Left lung (tissue), 4 donors: ENCODE measurements at regions not wholly inside any gene's neighbourhood (a gene's known extent, or its start where the extent isn't known, plus 50 kb on each side); places are given as distances from the start of the nearest gene placed in this dataset.

Experiments used
- ATAC-seq: fragments of 200-7000 bp; cut with Tn5 transposase; one replicate; pipeline ENCODE4 v1.9.1; 2020; ENCODE audit warnings: moderate library complexity
- DNase-seq, 4 donors: peaks; one replicate each; pipeline ENCODE4 v3.0.0-alpha.2; 2013 to 2020
- H3K27ac ChIP-seq, 2 donors: fragments of 200-600 bp; sonication (generic) in 1 of 2; one replicate each; pipeline versions ENCODE4 v1.5.0 to v1.8.0; 2020 to 2021
- H3K27me3 ChIP-seq, 2 donors: fragments of 200-600 bp; sonication (generic) in 1 of 2; one replicate each; pipeline versions ENCODE4 v1.5.0 to v1.8.0; 2020 to 2021
- H3K36me3 ChIP-seq, 2 donors: fragments of 200-600 bp; sonication (generic) in 1 of 2; one replicate each; pipeline versions ENCODE4 v1.5.0 to v1.8.0; 2020 to 2021
- H3K4me1 ChIP-seq, 2 donors: fragments of 200-600 bp; one replicate each; pipeline ENCODE4 v1.8.0; 2021
- H3K4me3 ChIP-seq, 2 donors: fragments of 200-600 bp; sonication (generic) in 1 of 2; one replicate each; pipeline versions ENCODE4 v1.5.0 to v1.8.0; 2020 to 2021; ENCODE audit warnings: mild to moderate bottlenecking in 1 of 2
- H3K9me3 ChIP-seq, 2 donors: fragments of 200-600 bp; sonication (generic) in 1 of 2; one replicate each; pipeline versions ENCODE4 v1.5.0 to v1.8.0; 2020 to 2021
- CTCF ChIP-seq, 2 donors: fragments of 200-600 bp; sonication (generic) in 1 of 2; IDR thresholded peaks; one replicate each; pipeline versions ENCODE4 v1.5.0 to v1.8.0; 2021; ENCODE audit warnings: antibody characterized with exemption in 2 of 2
- intact Hi-C, 2 donors: fragments of 100-400 bp; cut with DNase I; formaldehyde crosslinking; loops; one replicate each; pipeline versions ENCODE4 v1.11.2 to v1.14.2; 2022
- donor health status: DM: no; HTN: yes; CAD: no.
- donor health status: DM: no; HTN: no; CAD: no.

DNA sequence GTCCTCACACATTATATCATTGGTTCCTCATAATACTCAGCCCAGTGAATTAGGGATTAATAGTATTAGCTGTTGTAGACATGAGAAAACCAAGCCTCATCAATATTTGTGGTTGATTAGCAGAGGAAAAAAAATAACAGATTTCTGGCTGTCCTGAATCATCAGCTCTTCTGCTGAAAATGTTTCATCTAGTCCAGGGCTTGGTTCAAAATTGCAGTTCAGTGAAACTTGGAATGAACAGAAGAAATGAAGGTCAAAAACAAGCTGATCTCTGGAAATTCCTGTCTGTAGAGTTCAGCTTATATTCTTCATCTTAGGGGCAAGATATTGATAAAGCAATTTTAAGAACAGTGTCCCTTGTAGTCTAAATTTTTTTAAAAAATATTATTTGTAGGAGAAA is 361.1 kb upstream of the CCDC179 start:
- no peaks in the 10 kb centered on the region for H3K4me1 ChIP-seq
- peaks cover 0 to 3% of the 10 kb centered on the region in 2 donors for H3K9me3 ChIP-seq

DNA sequence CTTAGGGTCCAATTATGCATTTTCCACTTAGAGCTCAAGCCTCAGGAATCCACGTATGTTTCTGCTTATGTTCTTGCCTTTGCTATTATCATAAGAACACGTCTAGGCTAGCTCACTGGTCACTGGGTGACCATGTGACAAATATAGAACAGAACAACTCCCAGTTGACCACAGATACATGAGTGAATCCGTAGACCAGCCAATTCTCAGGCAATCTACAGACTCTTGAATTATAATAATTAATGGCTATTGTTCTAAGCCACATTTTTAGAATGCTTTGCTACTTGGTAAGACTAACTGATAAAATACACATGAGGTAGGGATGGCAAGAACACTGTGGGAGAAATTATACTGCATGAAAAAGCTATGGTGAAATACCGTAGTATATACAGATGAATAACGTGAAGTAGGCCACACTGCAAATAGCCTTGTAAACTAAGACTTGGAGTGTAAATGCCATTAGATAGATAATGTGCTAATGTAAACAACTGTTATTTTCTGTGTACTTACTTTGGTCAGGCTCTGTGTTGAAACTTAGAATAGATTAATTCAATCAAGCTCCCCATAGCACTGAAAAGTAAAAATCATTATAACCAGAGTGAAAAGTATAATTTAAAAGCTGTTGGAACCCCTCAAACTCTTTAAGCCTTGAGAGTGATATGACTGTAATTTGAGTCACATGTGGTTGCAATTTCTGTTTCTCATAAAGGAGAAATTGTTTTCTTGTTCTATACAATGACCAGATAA is 366.2 kb upstream of the CCDC179 start:
- H3K4me3 ChIP-seq, result no peak overlapping the region
- no peak for TF ChIP-seq CTCF (IDR thresholded peaks at IDR 0.05)
- intact Hi-C loops, result no loop called here
- H3K4me1 ChIP-seq, result no peaks in the 10 kb centered on the region
- ATAC-seq (no peak), DNase-seq (peak in 2 of 4 donors; percentile 36 to 60)
- H3K9me3 ChIP-seq, result no peaks in the 10 kb centered on the region
- no peaks in the 10 kb centered on the region for H3K27me3 ChIP-seq
- H3K36me3 ChIP-seq, result no peaks in the 10 kb centered on the region
- no peak overlapping the region for H3K27ac ChIP-seq

More for the DNA sequence above, 361.1 kb upstream of the CCDC179 start:
- no peaks in the 10 kb centered on the region for H3K36me3 ChIP-seq
- ATAC-seq (no peak), DNase-seq (no peak)
- H3K27me3 ChIP-seq, result no peaks in the 10 kb centered on the region
- intact Hi-C loops, result no loop called here
- no peak for TF ChIP-seq CTCF (IDR thresholded peaks at IDR 0.05)
- H3K27ac ChIP-seq, result no peak overlapping the region
- no peak overlapping the region for H3K4me3 ChIP-seq

DNA sequence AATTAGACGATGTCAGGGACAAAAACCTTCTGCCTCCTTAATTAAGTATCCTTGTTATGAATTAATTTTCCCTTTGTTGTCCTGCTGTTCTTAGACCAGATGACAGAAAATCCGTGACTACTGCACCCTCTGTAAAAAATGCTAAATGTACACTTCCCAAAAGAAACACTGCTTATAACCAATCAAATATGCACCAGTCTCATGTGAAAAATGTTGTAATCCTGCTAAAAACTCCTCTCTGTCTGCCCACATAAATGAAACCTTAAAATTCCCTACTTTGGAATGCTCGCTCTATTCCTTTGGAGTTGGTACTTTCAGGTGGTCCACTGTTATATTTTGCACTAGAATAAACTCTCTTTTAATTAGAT is 366.8 kb upstream of the CCDC179 start:
- intact Hi-C loops, result no loop called here
- no peak for ATAC-seq
- H3K27ac ChIP-seq, result no peak overlapping the region

DNA sequence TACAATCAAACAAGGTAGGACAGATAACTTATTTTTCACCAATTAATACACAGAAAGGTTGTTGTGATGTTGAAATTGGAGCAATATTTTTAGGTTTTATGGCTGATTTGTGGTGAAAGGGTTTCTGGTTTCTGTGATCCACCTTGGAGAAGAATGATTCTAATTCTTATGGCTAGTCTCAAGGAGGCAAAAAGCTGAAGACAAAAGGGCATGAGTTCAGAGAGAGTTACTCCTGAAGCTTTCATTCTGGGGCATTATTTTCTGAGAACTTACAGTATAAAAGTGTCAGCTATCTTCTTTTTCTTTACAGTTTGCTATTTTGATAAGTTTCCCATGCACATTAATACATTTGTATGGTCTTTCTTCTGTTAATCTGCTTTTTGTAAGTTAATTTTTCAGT is 372.4 kb upstream of the CCDC179 start:
- intact Hi-C loops, result no loop called here
- no peak for TF ChIP-seq CTCF (IDR thresholded peaks at IDR 0.05)

More for the DNA sequence above, 366.8 kb upstream of the CCDC179 start:
- DNase-seq, result no peak
- TF ChIP-seq CTCF (IDR thresholded peaks at IDR 0.05), result no peak
- Histone ChIP-seq H3K9me3 (no peaks in the 10 kb centered on the region), H3K36me3 (no peaks in the 10 kb centered on the region), H3K27me3 (no peaks in the 10 kb centered on the region), H3K4me3 (no peak overlapping the region), H3K4me1 (no peaks in the 10 kb centered on the region)

DNA sequence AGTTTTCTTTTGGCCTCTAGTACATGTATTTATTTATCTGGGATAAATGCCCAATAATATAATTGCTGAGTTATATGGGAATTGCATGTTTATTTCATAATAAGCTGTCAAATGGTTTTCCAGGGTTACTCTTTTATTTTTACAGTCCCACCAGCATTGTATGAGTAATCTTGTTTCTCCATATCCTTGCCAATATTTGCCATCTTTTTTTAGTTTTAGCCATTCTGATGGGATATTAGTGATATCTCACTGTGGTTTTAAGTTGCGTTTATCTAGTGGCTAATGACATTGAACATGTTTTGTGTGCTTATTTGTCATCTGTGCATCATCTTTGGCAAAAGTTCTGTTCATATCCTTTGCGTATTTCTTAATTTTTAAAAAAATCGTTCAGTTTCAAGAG is 372.8 kb upstream of the CCDC179 start:
- TF ChIP-seq CTCF (IDR thresholded peaks at IDR 0.05), result no peak
- Histone ChIP-seq H3K4me1 (no peaks in the 10 kb centered on the region), H3K36me3 (no peaks in the 10 kb centered on the region), H3K9me3 (no peaks in the 10 kb centered on the region), H3K27ac (no peak overlapping the region), H3K27me3 (no peaks in the 10 kb centered on the region), H3K4me3 (no peak overlapping the region)
- intact Hi-C loops, result no loop called here
- ATAC-seq (no peak), DNase-seq (peak in 2 of 4 donors; percentile 68 to 77)

More for the DNA sequence above, 372.4 kb upstream of the CCDC179 start:
- H3K36me3 ChIP-seq, result no peaks in the 10 kb centered on the region
- no peaks in the 10 kb centered on the region for H3K4me1 ChIP-seq
- H3K4me3 ChIP-seq, result no peak overlapping the region
- H3K9me3 ChIP-seq, result no peaks in the 10 kb centered on the region
- DNase-seq, result no peak
- no peak overlapping the region for H3K27ac ChIP-seq
- no peak for ATAC-seq
- no peaks in the 10 kb centered on the region for H3K27me3 ChIP-seq
